Skin epidermis (tissue), 12 donors: ENCODE measurements at regions not wholly inside any gene's neighbourhood (a gene's known extent, or its start where the extent isn't known, plus 50 kb on each side); places are given as distances from the start of the nearest gene placed in this dataset.

Experiments used
- H3K27ac ChIP-seq, 21 experiments: fragments of 200-600 bp; sonication (generic) in 11 of 21; one replicate each; pipeline ENCODE4 v1.5.0; 2020; ENCODE audit warnings: mild to moderate bottlenecking in 3 of 21, inconsistent platforms in 2 of 21, moderate library complexity in 2 of 21
- H3K4me3 ChIP-seq, 7 experiments: fragments of 200-600 bp; sonication (generic) in 2 of 7; one replicate each; pipeline ENCODE4 v1.5.0; 2020; ENCODE audit warnings: inconsistent platforms in 2 of 7, mild to moderate bottlenecking in 2 of 7, moderate library complexity in 1 of 7

DNA sequence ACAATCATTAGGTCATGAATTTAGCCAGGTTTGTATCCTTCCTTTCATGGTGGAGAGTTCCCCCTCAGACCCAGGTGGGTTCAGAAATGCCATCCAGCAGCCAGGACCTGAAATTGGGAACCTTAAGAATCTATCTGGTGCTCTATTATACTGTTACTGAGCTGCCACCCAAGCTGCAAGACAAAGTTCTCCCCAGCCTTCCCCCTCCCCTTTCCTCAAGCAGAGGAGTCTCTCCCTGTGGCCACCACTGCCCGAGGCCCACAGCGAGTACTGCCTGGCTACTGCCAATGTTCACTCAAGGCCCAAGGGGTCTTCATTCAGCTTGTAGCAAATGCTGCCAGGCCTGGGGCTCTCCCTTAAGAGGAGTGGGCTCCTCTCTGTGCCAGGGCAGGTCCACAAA lies 133.8 kb downstream of the TMEM38B start:
- Histone ChIP-seq H3K4me3 (no peak overlapping the region), H3K27ac (no peak overlapping the region)

DNA sequence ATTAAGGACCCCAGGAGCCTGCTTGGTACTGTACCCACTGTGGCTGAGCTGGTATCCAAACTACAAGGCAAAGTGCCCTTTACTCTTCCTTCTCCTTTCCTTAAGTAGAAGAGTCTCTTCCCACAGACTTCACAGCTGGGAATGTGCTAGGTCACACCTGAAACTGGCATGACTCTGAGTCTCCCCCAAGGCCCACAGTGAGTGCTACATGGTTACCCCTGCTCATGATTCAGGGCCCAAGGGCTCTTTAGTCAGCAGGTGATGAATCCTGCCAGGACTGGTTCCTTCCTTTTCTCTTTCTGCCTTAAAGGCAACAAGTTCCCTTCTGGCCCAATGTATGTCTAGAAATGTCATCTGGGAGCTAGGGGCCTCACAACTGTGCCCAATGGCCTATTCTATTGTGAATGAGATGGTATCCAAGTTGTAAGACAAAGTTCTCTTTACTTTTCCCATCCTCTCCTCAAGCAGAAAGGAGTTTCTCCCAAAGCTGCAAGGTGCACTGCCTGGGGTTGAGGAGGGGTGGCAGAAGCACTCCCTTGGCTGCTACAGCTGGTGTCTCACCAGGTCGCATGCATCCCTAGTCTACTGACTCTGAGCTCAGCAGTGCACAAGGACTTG lies 134.4 kb downstream of the TMEM38B start:
- Histone ChIP-seq H3K27ac (no peak overlapping the region), H3K4me3 (no peak overlapping the region)

DNA sequence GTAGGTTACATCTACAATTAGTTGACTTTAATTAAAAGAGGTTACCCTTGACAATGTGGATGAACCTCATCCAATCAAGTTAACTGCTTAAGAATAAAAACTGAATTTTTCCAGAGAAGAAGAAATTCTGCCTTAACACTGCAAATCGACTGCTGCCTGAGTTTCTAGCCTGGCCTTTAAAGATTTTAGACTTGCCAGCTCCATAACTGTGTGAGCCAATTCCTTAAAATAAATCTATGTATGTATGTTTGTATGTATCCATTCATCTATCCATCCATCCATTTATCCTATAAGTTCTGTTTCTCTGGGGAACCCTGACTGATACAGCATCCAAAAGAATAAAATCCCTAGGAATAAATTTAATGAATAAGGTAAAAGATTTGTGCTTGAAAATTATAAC lies 136.1 kb downstream of the TMEM38B start:
- H3K27ac ChIP-seq: no peak overlapping the region
- no peak overlapping the region for H3K4me3 ChIP-seq

DNA sequence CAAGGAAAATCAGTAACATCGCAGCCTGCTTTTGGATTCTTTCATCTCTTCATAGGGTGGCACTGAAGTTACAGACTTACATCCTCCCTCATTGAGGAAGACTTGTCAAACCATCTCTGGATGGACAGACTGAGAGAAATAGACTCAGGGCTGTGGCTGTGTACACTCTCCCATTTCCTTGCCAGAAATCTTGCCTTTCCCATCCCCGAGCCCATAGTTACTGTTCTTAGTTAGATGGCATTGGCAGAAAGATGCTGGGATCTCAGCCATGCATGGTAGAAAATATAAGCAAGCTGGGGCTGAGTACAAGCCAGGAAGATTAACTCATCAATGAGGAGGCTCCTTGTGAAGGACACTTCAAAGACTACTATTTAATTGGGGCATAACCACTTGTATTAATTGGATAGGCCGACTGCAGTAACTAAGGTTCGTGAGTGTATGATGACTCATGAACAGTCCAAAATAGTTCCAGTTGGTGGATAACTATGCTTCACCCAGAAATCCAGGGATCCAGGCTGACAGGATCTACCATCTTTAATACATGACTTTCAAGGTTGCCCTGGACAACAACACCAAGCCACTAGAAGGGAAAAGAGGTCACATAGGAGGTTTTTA lies 137.9 kb downstream of the TMEM38B start:
- Histone ChIP-seq H3K27ac (no peak overlapping the region), H3K4me3 (no peak overlapping the region)

DNA sequence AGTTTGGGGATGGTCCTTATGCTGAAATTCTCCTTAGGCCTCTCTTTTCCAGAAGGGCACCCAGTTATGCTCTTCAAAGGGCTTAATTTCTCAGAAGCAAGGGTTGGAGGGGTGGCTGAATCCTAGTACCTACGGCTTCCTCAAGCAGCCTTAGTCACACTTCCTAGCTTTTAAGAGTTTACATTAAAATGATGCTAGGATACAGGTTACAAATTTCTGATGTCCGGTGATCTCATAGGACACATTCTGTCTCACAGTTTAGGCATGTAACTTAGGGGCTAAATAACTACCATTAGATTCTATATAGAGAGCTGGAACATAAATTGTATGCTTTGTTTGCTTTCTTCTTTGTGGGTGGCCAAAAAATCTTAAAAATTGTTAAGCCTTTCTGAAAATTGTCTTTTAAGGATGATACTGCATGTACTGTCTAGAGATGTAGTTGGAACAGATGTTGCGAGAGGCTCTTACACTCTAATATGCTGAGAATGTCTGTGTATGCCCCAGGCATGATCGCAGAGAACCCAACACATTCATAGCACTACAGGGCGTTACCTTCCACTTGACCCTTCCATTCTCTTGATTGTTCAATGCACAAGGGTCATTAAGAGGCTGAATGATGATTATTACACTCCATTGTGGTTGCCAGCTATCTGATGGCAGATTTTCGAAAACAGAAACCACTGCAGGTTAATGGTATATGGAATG lies 139.1 kb downstream of the TMEM38B start:
- Histone ChIP-seq H3K27ac (no peak overlapping the region), H3K4me3 (no peak overlapping the region)

DNA sequence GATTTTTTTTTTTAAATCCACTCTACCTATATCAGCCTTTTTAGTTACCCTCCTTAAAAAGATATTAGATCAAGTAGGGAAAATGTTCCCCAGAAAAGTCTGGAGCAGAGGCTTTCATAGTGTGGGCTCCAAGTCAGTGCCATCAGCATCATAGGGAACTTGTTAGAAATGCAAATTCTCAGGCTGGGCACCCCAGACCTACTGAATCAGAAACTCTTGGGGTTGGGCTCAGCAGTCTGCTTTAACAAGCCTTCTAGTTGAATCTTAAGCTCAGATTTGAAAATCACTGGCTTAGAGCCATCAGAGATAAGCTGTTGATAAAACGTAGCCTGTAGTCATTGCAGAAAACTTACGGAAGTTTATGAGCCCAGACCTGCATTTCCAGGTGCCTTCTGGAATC lies 140.1 kb downstream of the TMEM38B start:
- Histone ChIP-seq H3K4me3 (no peak overlapping the region), H3K27ac (no peak overlapping the region)

DNA sequence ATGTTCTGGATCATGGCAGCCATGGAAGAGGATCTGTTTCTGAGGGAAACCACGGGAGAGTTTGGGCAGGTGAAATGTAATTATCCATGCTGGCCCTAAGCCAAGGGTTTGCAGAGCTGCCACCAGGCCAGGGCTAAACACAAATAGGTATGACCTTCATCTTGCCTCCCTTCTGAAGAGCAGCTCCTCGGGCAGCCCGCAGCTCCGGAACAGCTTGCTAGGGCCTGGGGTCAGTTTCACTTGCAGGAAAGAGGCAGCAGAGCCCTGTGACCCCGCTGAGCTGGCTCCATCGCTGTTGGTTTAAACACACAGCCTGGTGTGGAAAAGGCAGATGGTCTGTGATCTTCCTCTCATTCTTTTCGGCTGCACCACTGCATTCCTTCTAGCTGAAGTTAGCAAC lies 141.4 kb downstream of the TMEM38B start:
- Histone ChIP-seq H3K27ac (no peak overlapping the region), H3K4me3 (no peak overlapping the region)

DNA sequence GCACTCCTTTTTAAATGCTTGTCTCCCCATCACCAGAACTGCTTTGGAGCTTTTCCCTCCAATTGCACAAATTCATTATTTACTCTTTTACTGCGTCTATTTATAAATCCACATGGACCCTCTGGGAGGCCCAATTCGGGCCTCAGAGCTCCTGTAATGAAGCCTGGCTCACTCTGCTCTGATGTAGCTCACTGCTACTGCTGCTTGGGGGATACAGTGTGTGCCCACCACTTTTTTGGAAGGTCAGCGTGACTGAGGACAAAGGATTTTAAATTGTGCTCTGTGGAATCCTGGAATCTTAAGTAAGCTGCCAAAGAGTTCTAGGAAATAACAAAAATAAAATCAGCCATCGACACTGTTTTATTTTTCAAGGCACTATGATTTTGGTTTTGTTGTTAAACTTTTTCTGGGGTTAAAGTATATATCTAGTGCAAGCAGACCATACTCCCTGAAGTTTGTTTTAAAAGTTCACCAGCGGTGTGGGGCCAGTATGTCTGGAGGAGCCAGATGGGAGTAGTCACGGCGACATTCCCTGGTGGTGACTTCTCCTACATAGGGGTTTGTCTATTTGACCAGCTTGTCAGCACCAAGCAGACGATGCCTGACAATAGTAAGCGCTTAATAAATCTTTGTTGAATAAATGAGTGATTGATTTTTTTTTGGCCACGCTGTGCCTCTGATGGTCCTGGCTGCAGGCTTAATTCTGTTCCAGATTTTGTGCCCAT lies 142.8 kb downstream of the TMEM38B start:
- Histone ChIP-seq H3K27ac (no peak overlapping the region), H3K4me3 (no peak overlapping the region)

DNA sequence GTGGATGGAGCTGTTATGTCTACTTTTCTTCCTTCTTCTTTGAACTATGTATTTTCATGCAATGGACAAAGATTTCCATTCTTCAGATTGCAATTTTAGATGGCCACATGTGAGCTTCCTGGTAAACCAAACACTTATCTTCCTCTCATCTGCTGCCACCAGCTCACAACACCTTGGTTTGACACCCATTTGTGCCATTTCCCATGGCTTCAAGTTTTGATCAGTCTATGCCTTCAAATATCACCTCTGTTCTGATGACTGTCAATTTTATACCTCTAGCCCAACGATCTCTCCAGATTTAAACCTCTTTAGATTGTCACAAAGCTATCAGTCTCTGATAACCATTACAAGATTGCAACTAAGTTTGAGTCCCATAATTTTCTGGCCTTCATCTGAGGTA lies 147.2 kb downstream of the TMEM38B start:
- no peak overlapping the region for H3K27ac ChIP-seq
- no peak overlapping the region for H3K4me3 ChIP-seq

DNA sequence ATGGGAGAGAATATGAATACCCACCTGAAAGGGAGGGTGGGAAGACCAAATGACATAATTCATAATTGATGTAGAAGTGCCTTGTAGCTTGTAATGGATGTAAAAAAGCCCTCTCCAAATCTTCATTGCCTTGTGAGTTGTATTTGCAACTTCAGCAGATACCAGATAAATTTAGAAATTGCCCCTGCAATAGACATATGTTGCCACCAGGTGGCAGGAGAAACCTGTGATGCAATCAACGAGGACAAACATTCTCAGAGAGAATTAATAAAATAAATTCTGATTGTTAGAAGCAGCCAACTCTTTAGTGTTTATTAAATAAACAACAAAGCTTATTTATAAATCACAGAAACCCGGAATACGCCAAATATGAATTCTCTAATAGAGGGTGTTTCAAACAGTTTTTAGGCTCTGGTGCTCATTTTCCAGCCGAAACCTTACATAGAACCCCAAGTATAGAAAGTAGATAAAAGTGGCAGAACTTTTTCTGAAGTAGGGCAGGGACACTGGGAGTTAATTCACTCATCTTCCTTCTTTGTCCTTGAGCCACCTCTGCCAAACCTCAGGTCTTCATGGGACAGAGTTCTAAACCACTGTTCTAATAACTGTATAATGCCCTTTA lies 147.8 kb downstream of the TMEM38B start:
- Histone ChIP-seq H3K27ac (no peak overlapping the region), H3K4me3 (no peak overlapping the region)

DNA sequence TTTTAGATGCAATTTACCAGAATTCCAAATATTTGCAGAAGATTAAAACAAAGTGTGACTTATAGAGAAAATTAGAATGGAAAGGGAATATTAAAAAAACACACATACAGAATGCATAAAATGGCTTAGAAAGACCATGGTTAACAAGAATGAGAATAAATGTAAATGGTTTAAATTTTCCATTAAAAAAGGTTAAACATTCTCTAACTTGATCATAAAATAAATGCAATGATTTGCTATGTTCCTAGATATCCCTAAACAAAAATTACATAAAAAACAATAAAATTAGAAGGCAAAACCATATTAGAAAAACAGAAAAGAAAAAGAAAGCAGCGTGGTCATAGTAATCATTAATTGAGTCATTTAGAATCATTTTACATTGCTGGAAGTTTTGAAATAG lies 152.5 kb downstream of the TMEM38B start:
- H3K27ac ChIP-seq: no peak overlapping the region
- H3K4me3 ChIP-seq: no peak overlapping the region

DNA sequence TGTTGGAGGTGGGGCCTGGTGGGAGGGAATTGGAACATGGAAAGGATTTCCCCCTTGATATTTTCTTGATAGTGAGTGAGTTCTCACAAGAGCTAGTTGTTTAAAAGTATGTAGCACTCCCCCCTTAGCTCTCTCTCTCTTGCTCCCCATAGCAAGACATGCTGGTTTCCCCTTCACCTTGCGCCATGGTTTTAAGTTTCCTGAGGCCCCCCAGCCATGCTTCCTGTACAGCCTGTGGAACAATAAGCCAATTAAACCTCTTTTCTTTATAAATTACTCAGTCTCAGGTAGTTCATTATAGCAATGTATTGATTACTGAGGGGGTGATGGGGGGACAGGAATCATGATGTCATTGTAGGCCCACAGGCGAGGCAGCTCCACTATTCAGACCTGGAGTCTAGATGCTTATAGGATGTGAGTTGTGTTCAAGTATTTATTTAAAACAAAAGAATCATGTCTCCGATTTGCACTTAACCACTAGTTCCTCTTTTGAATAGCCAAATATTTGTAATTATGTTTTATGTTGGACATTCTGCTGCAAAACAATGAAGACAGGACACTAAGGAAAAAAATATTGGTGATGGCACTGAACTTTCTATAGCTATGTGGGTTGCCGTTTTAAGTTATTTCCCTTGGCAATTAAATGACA lies 156.6 kb downstream of the TMEM38B start:
- Histone ChIP-seq H3K4me3 (no peak overlapping the region), H3K27ac (no peak overlapping the region)

DNA sequence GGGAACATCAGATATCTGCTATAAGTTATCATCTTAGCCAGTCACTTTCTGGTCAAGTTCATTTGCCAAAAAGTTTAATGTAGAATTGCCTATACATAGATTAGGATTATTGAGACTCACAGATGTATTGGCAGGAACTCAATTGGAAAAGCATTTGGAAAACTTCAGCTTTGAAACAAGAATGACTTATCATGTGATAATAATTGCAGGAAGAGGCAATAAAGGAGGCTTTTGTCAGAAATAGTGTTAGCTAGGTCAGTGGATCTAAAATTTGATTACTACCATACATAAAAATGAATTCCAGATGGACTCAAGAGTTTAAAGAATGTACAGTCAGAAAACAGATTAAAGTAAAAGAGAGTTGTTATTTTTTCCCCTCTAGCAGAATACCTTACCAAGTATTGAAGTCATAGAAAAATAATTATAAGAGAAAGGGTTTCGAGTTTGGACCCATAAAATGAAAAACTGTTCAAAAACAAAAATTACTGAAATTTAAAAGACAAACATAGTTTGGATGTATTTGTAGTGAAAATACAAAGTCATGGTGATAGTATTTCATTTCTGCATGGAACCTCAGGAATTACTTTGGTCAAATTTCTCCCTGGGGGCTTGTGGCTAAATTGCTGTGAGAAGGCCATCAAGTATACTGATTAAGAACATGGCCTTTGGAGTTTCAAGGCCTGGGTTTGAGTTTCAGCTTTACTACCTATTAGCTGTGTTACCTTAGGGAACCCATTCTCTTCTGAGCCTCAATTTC lies 159.9 kb downstream of the TMEM38B start:
- H3K4me3 ChIP-seq: no peak overlapping the region
- no peak overlapping the region for H3K27ac ChIP-seq

DNA sequence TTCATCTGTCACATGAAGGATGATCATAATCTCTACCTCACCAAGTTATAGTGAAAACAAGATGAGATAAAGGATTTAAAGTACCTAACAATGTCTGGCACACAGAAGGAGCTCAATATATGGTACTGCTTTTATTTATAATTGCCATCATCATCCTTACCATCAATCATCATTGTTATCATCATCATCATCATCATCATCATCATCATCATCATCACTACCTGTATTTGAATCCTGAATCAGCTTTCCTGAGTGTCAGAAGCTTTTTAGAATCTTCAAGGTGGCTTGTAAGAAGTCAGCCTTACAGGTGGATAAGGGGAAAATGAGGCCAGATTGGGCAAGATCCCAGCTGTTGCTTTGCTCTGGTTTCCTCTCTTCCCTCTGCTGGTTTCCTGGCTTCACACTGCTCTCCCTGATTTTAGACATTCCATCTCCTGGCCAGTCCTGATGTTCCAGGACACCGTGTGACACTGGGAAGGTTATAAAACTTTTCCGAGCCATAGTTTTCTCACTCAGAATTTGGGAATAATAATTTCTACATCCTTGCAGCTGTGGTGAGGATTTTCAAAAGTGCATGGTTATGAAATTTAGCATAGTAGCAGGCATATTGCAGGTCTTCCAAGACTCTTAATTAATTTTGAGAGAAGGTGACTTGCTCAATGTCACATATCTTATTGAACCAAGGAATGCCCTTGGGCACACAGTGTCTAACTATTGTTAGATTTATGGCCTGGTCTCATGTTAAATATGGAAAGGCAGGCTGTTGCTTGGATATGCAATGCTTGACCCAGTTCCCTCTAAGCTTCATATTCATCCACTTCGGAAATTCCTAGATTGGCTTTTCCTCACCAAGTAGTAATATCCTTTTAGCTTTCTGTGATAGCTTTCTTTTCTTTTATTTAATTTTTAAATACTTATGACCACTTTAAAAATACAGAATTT lies 160.7 kb downstream of the TMEM38B start:
- Histone ChIP-seq H3K4me3 (no peak overlapping the region), H3K27ac (no peak overlapping the region)

DNA sequence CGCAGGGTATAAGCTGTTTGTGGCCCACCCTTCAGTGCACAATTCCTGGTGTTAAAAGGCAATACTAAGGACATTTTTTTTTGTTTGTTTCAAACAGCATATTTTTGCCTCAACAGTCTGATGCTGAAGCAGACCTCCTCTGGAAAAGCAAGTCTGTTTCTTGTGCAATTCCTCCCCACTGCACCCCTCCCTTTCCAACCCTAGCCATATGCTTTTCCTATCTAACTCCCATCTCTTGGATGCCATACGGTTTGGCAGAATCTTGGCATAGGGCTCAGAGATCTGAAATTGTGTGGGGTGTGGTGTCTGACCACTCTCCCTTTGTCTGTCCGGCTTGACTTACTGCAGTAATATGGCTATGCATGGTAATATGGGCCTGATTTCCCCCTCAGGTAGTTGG lies 161.6 kb downstream of the TMEM38B start:
- Histone ChIP-seq H3K27ac (no peak overlapping the region), H3K4me3 (no peak overlapping the region)

DNA sequence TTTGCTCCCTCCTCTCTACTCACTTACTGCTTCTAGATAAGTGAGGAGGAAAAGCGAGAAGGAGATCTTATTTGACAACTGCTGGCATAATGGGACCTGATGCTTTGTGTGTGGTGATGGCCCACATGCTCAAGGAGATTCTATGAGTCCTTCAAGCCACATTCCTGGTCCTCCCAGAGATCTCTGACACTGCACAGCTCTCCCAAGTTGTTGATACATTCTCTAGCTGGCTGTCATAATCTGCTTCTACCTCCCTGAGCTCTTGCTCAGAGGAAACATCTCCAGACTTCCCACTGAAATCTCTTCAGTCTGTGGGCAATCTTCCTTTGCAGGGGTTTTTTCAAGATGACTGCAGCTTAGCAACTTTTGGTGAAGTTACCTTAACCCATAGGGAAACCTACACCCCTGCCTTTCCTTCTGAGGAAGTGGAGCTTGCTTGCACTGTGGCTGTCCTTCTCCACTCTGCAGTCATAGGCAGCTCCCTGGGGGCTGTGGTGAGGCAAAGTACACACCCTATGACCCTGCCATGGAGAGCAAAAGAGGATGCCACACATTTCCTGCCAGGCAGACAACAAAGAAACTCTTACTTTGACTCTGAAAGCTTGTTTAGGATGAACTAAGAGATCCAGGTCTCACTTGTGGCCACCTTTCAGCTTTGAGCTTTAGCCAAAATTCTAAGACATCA lies 163.8 kb downstream of the TMEM38B start:
- no peak overlapping the region for H3K4me3 ChIP-seq
- no peak overlapping the region for H3K27ac ChIP-seq

DNA sequence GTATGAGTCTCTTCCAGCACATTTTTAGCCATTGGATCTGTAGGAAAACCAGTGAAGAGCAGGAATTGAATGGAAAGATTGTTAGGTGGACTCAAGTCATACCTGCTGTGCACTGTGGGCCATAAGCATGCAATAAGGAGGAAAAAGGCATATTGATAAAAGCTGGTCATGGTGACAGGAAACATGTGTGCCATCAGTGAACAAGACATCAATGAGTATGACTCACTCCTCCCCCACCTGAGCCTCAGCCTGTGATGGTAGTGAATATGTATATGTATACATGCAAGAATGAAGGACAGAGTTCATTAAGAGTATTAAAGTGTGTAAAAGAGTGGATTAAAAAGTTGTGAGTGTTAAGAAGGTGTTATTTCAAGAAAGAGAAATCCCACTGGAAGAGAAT lies 164.5 kb downstream of the TMEM38B start:
- Histone ChIP-seq H3K27ac (no peak overlapping the region), H3K4me3 (no peak overlapping the region)
